ENCODE measurements at regions not wholly inside any gene's neighbourhood (a gene's known extent, or its start where the extent isn't known, plus 50 kb on each side); places are given as distances from the start of the nearest gene placed in this dataset.

DNA sequence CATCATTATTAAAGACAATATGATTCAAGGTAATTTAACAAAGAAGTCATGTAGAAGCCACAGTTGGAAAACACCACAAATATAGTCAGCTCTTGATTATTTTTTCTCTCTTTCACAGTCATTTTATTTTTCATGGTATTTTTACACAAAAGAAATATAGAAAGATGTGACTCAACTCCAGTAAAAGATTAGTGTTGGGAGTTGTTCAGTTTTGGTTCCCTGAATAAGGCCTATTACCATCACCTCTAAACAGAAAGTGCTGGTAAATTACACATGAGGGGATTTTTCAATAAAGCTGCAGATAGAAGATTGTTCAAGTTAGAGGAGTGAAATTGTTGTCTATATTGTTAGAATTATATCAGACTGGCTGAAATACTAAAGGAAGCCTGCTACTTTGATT lies 107.0 kb downstream of the DDIT4L start:
- no peak for DNase-seq

DNA sequence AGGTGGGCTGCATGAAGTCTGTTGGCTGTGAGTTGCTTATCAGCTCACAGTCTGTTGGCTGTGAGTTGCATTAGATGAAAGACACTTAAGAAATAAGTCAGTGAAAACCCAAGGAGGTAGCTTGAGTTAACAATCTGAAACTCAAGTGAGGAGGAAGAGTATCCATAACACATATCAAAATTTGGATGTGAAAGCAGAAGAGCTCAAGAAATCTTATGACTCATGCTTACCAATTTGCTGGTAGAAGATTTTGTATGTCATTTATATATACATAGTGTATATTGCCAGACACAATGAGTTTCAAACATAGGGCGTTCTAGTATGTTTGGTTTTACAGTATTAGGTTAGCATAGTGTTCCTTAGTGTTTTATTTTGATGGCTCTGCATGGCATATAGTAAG lies 107.4 kb downstream of the DDIT4L start:
- no peak for DNase-seq

DNA sequence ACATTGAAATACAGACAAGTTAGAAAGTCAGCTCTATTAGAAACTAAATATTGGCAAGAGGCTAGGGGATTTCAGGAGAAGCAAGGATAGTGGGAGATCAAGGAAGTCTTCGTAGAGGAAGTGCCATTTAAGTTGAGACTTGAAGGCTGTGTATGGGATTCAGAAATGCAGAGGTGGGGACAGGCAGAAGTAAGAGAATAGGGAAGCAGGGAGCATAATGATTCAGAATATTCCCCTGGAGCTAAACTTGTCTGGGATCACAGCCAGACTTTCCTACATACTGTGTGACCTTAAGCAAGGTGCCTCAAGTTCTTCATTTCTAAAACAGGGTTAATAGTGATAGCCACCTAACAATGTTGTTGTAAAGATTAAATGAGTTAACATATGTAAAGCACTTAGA lies 108.8 kb downstream of the DDIT4L start:
- no peak for DNase-seq

DNA sequence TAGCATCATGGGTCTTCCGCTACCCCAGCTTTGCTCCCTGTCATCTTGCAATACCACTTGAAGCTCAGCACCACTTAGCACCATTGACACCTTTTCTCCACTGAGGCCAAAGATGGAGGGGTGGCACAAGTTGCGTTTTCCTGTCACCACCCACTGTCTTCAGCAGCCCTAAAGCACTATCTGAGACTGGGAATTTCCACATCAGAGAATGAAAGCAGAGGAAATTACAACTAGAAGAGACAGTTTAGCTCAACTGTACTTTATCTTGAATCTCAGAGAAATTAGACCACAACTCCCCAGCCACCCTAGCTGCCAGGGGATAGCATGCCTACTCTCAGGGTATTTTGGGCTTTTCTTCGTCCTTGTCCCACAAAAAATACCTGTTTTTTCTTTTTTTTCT lies 111.0 kb downstream of the DDIT4L start:
- peak; percentile 29 for DNase-seq

DNA sequence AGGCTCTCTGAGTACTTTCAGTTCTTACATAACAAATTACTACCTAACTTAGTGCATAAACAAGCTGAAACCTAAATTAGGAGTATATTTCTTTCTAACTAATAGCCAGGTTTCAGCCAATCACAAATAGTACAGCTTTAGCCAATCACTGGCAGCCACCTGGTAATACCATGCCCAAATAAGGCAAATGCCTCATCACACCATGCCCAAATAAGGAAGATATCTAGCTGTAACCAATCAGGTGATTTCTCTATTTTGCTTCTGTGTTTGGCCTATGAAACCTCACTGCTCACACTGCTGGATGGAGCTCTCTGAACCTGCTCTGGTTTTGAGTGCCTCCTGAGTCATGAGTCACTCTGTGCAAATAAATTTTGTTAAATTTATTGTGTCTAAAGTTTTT lies 113.5 kb downstream of the DDIT4L start:
- DNase-seq, result no peak

DNA sequence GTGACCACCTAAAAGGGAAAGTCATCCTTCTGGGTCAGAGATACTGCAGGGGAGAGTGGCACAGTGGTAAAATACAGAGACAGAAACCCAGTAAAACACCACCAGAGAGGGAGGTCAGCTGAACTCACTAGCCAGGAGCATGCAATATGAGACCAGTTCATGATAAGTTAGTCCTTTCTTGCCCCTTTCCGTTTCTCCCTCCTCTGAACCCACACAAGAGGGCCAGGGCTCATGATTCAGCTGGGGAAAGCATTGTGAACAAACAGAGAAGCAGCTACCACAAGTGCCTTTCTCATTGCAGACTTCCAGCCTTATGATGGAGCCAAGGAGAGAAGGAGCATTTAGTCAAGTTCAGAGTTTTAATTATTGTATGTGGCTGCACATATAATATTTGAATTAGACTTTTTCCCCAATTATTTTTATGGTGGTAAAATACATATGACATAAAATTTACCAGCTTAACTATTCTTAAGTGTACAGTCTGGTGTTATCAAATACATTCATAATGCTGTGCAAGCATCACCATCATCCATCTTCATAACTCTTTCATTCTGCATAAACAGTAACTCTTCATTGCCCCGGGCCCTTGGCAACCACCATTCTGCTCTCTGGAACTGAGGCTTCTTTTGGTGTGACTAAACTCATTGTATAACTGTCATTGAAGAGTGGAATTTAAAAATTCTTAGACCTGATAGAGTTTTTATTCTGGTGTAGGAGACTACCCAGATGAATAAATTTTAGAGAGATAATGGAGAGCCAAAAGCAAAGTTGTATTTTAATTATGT lies 114.6 kb downstream of the DDIT4L start:
- DNase-seq, result no peak

DNA sequence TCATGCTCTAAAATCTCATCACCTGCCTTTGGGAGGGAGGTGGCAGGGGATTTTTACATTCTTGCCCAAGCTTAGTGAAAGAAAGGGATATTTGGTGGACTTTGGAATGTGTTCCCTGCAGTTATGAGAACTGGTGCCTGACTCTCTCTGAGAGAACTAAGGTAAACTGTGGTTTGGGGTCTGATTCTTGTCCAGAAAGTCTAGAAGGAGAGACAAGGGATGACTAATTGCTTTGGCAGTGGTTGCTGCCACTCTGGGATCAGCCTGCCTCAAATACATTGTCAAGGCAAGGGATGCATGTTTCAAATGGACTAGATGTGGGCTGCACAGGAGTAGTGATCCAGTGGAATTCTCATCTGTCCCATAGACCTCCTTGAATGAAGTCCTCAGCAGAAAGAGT lies 115.2 kb downstream of the DDIT4L start:
- no peak for DNase-seq

DNA sequence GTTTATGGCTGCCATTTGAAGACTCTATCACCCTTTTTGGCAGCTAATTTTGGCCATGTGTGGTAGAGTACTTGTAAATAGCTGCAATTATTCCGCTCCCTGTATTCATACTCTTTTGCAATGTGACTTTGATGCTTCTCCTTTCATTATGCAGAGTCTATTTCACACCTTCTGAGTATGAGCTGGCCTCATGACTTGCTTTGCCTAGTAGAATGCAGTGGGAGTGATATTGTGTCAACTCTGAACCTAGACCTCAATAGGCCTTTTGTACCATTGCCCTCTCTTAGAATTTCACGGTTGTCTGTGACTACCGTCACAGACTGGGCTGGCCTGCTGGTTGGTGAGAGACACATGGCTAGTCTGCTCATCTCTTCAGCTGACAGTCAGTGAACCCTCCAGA lies 118.8 kb downstream of the DDIT4L start:
- no peak for DNase-seq

DNA sequence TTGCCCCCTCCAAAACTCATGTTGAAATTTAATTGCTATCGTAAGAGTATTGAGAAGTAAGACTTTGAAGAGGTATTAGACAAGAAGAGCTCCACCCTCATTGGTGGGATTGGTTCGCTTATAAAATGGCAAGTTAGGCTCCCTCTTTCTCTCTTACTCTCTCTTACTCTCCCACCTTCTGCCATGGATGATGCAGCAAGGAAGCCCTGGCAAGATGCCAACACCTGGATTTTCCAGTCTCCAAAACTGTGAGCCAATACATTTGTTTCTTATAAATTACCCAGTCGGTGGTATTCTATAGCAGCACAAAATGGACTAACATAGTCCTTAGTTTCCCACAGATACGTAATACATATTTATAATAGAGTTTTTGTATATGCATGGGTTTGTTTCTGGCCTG lies 119.4 kb downstream of the DDIT4L start:
- no peak for DNase-seq

DNA sequence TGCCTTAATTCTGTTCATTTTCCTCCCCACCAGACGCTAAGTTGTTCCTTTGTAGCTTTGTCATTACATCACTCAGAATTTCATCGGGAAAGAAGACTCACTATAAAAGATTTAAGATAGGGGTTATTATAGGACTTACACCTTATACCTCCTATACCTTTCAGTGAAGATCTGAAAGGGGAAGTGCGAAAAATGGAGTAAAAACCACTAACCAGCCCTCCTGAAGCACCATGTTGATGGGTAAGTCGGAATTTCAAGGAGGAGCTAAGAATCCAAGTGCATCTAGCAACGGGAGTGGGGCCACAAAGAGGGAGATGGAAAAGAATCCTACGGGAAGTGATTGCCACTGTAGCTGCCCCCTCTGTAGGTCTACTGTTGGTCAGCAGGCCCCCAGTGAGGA lies 119.1 kb upstream of the H2AZ1 start:
- no peak for DNase-seq

DNA sequence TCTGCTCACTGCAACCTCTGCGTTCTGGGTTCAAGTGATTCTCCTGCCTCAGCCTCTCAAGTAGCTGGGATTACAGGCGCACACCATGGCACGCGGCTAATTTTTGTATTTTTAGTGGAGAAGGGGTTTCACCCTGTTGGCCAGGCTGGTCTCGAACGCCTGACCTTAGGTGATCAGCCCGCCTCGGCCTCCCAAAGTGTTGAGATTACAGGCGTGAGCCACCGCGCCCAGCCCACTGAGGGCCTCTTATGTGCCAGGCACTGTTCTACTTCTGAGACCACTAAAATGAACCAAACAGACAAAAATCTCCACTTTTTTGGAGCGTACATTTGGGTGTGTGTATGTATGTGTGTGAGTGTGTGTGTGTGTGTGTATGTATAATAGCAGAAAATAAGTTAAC lies 117.2 kb upstream of the H2AZ1 start:
- DNase-seq, result no peak

DNA sequence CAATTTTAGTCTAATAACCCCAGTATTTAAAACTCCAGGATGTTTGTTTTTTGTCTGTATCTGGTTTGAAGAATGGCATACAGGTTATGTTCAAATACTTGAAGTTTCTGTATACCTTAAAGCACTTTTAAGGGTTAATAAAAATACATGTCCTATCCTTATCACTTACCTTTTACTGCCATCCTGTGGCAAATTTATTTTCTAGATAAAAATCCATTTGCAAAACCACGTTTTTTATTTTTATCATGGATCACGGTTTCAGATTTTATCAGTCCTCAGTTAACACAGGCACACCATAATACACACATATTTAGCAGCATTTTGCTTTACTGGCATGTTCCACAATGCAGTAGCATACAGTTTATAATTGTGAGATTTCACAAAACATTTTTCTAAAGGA lies 113.3 kb upstream of the H2AZ1 start:
- DNase-seq, result no peak

DNA sequence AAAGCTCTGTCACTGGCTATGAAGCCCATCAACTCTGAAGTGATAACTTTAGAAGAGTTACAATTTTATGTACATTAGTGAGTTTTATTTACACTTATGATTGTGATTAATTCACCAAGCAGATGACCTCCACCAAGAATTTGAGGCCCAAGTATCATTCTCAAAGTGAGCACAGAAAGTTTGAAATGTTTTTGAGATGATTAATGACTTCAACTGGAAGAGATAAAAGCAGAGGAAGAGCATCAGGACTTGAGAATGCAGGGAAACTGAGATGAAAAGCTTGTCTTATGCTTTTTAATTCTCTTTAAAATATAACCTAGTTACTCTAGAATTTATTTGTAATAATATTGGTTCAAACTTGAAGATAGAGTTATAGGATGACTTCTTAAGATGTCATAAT lies 112.8 kb upstream of the H2AZ1 start:
- DNase-seq, result no peak

DNA sequence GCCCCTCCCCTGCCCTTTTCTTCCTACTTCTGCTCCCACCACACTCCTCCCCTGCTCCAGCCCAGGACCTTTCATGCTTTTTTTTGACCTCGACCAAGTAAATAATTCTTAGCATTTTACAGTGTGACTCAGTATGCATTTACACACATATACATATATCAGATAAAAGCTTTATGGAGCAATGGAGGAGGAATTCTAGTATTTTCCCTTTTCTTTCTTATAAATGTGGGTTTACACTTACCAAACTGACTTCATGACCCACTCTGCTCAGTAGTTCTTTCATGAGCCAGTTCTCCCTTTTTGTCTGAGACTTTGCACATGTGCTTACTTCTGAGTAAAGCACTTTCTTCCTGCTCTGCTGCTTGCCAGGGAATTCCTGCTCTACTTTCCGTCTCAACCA lies 111.8 kb upstream of the H2AZ1 start:
- DNase-seq, result no peak

DNA sequence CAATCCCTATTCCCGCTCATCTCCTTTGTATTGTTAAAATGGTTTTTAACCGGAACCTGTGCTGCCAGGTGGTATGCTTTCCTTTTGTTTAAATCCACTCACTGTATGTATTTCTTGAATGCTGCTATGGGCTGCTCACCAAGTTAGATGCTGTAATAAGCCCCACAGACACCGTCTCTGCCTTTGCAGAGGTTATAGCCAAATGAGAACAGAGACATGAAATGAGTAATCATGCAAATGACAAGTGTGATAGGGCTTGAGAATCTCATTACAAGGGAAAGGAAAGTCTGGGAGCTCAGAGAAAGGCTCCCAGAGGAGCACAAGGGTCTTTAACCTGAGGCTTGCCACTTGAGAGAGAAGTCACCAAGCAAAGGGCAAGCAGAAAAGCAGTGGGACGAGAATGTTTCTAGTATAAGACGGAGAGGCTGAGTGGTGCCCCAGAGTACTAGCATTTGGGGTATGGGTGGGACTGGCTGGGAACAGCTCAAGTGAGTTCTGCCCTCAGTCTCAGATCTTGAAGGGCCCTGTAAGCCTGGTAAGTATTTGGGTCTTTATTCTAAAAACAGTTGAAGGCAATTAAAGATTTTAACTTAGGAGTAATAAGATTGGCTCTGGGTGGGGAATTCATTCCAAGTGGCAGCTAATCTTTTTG lies 110.8 kb upstream of the H2AZ1 start:
- DNase-seq, result no peak

DNA sequence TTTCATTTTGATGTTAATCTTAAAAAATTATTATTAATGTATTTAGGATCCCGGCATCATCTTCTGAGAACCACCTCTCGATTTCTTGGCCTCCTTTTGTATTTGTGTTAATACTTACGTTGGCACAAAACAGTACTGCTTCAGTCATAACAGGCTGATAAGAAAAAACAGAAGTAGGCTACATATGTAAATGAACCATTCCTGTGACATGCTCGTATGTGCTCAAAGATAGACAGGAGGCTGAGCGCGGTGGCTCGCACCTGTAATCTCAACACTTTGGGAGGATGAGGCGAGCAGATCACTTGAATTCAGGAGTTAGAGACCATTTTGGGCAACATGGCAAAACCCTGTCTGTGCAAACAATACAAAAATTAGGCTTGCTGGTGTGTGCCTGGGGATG lies 109.4 kb upstream of the H2AZ1 start:
- no peak for DNase-seq

DNA sequence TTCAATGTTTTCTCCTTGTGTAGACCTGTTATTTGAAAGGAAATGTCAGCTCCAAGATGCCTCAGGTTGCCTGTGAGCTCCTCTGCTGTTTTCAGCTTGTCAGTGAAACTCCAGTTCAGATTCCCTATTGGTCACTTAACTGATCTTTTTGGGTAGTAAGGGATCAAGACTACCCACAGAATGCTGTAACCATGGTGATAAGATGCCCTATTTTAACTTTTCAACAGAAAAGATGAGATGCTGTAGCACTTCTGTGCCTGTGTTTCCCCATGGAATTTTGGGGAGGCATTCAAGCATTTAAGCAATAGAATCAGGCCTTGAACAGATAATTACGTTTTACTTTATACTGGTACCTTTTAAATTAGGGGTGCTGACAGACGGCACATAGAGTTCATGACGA lies 106.6 kb upstream of the H2AZ1 start:
- DNase-seq, result no peak

DNA sequence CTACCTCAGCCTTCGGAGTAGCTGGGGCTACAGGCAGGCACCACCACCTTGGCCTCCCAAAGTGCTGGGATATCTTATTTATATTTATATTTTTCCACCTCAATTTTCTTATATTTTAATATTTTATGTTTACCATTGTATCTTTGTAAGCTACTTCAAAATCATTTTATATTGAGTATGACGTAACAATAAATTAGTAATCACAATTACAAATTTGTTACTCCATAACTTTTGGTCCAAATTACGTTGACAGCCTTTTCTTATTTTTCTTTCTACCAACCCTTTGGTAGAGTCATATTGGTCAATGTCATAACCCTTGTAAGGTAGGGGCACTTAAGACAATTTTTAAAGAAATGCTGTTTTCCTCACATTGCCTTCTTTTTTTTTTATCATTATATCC lies 104.0 kb upstream of the H2AZ1 start:
- DNase-seq, result no peak

DNA sequence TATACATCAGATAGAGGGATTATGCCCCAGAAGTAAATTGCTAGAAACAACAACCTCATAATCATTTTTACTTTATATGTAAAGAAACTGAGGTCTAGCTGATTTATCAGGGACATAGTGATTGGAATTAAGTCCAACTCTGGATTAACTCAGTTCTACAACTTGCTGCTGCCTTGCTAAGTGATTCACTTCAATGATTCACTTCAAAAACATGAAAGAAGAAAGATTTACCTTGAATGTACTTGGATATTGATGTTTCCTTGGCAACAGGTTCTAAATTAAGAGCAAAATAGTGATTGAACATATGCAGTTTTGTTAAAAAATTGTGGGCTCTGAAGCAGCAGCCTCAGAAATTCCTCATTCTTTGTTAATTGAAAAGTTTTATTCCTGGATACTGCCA lies 99.8 kb upstream of the H2AZ1 start:
- DNase-seq, result no peak

DNA sequence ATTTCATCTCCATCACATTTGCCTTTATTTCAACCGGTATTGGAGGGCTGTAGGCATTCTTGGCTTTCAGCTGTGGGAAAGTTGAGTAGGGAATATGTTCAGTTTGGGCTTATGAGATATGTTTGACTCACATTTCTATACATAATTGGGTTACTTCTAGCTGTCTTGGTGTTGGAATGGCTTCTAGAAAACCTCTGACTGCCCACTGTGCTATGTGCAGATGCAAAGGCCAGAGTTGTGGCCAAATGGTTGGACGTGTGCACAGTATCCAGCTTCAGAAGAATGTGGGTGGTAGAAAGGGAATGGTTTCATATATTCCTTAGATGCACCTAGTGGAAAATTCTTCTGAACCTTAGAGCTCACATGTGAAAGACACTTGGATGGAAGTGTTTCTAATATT lies 92.6 kb upstream of the H2AZ1 start:
- no peak for DNase-seq

DNA sequence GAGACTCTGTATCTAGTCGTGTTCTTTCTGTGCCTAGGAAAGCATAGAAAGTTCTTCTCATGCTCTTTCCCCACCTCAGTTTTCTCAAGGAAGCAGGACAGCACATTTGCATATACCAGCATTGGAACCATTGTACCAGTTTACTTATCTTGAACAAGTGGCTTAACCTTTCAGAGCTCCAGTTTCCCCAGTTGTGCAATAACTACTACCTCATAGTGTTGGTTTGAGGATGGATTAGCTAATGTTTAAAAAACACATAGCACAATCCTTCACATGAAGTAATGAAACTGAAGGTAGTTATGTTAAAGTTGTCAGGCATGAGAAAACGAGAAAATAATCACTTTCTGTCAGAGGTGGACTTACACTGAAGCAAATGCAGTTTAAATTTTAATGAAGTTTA lies 92.2 kb upstream of the H2AZ1 start:
- no peak for DNase-seq

DNA sequence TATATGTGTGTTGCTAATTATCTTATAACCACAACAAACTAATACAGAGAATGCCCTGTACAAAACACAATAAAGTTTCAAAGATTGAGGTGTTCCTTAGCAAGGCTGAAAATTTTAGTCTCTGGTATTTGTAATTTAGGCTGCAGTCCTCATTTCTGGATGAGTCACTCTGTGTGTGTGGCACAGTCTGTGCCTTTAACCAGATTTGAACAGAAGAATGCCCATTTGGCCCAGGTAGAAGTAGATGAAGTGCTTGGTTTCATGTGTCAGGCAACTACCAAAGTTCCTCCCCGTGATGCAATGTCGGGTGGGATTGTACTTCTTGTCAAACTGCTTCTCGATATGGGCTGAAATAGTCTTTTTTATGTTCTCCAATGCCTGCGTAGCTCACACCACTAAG lies 91.6 kb upstream of the H2AZ1 start:
- DNase-seq, result no peak

DNA sequence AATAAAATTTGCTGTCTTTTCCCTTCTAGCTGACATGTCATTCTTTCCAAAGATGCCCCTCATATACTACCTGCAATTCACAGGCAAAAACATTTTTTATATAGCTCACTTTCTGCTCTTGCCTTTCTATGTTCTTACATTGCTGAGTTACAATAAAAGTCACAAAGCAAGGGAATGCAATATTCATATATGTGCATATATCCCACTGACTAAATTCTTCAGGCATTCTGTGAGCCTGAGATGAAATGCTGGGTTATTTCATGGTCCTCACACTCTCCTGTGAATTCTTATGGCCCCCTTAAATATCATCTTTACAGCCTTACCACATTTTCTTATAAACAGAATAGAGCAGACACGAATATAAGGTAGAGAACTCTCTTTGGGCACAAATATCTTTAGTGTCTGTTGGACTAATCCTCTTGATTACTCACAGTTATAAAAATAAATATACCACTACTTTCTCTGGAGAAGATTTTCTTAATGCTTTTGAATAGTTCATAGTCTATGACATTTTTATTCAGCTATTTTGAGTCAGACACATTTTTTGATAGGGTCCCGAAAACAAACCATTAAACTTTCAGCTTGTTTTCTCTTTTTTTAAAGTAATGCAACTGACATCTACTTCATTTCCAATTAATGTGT lies 84.1 kb upstream of the H2AZ1 start:
- no peak for DNase-seq

DNA sequence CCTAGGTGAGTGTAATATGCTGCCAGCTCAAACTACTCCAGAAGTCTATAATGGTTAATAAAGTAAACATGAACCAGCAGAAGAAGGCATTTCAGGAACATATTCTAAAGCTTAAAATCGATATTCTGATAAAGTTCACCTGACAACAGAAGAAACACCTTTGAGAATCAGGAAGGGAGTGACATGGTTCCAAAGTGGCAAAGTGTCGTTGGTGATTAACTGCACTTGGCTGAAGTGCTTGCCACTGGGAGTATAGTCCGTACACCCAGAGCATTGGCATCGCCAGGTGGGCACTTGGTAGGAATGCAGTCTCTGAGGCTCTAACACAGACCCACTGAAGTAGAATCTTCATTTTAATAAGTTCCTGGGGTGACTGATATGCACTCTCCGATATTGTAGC lies 76.0 kb upstream of the H2AZ1 start:
- no peak for DNase-seq

DNA sequence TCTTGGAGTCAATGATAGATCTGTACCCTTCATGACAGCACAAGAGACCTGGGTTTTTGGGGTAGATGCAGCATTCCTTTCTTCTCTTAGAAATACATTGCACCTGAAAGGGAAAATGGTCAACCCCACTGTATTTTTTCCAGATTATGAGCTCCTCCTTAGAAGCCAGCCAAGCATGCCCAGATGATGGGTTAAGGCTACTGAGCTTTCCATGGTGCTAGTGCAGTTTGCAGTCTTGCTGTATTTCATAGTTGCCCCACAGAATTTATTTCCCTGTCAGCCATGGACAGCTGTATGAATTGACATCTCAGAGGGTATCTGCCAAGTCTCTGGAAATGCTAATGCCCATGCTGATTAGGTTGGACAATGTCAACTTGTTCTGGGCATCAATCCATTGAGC lies 73.7 kb upstream of the H2AZ1 start:
- DNase-seq, result no peak

All from stimulated activated CD4-positive, alpha-beta T cell treated with anti-CD3 and anti-CD28 coated beads, Interleukin-15, amount 100 ng/mL, for 24 hours (primary cell).